GM12878 (cell line): ENCODE measurements at regions not wholly inside any gene's neighbourhood (a gene's known extent, or its start where the extent isn't known, plus 50 kb on each side); places are given as distances from the start of the nearest gene placed in this dataset.

Experiments used
- ATAC-seq: fragments of 200-7000 bp; cut with Tn5 transposase; 3 replicates; pipeline ENCODE4 v1.9.1; 2020; ENCODE audit warnings: mild to moderate bottlenecking, moderate library complexity
- BruUV-seq: library from RNA; stranded (reverse); fragments of 400-500 nt; replicated peaks from 2 replicates; lab custom pipeline; 2021; lab: Mats Ljungman, UMichigan
- CTCF ChIA-PET: fragments of 300-600 bp; sonication (Branson Sonifier 250); formaldehyde crosslinking; extraction: SDS; loops from one replicate; lab custom pipeline; 2021; ENCODE audit warnings: inconsistent platforms; lab: Yijun Ruan, JAX
- POLR2A ChIA-PET: fragments of 350-600 bp; formaldehyde crosslinking; extraction: SDS; loops from one replicate; lab custom pipeline; 2021; ENCODE audit warnings: inconsistent platforms; lab: Charles Lee
- RAD21 ChIA-PET: fragments of 300-600 bp; sonication (Branson Sonifier 250); formaldehyde crosslinking; loops from one replicate; lab custom pipeline; 2023; ENCODE audit warnings: antibody characterized with exemption; ENCODE audit not compliant: unreplicated experiment; lab: Charles Lee
- SMC1A ChIA-PET: fragments of 300-600 bp; sonication (Branson Sonifier 250); formaldehyde crosslinking; loops from one replicate; lab custom pipeline; 2023; ENCODE audit not compliant: unreplicated experiment, uncharacterized antibody; lab: Charles Lee
- DNase-seq: peaks from one replicate; pipeline ENCODE4 v3.0.0-alpha.2; 2011; ENCODE audit warnings: low read depth, low spot score
- FAIRE-seq: peaks from 3 replicates; lab custom pipeline; 2011; peaks lifted over from hg19 to GRCh38; lab: Jason Lieb, UNC
- H2AFZ ChIP-seq: 2 replicates; pipeline ENCODE4 v1.6.0; 2011; ENCODE audit warnings: low read depth, low read length, control low read depth; ENCODE audit not compliant: control insufficient read depth
- H3K27ac ChIP-seq: 2 replicates; pipeline ENCODE4 v1.5.1; 2011; ENCODE audit warnings: control low read depth; ENCODE audit not compliant: control insufficient read depth, insufficient read depth
- H3K27me3 ChIP-seq, 2 experiments: replicated peaks in 1 of 2; 2 replicates each; pipeline versions ENCODE4 v1.6.0 to v1.6.1; 2011; ENCODE audit warnings: low read length in 1 of 2; ENCODE audit not compliant: control insufficient read depth in 2 of 2, insufficient read depth in 2 of 2
- H3K36me3 ChIP-seq, 2 experiments: 2 replicates each; pipeline ENCODE4 v1.5.1; 2011; ENCODE audit warnings: low read length in 1 of 2; ENCODE audit not compliant: control insufficient read depth in 2 of 2, insufficient read depth in 2 of 2
- H3K4me1 ChIP-seq: 2 replicates; pipeline ENCODE4 v1.6.1; 2011; ENCODE audit warnings: mild to moderate bottlenecking, low read length, moderate library complexity, mixed read lengths; ENCODE audit not compliant: control insufficient read depth, insufficient read depth
- H3K4me2 ChIP-seq: 2 replicates; pipeline ENCODE4 v1.6.0; 2011; ENCODE audit warnings: control low read depth; ENCODE audit not compliant: control insufficient read depth, insufficient read depth
- H3K4me3 ChIP-seq: fragments of 200-600 bp; sonication (generic); 2 replicates; pipeline ENCODE4 v1.5.1; 2016
- H3K79me2 ChIP-seq: 2 replicates; pipeline ENCODE4 v1.6.0; 2011; ENCODE audit warnings: low read length; ENCODE audit not compliant: control insufficient read depth, insufficient read depth
- H3K9ac ChIP-seq: 2 replicates; pipeline ENCODE4 v1.8.0; 2011; ENCODE audit warnings: low read length, control low read depth, mixed read lengths; ENCODE audit not compliant: control insufficient read depth, insufficient read depth
- H3K9me3 ChIP-seq: replicated peaks from 3 replicates; pipeline ENCODE4 v1.5.1; 2011; ENCODE audit warnings: mild to moderate bottlenecking, low read length; ENCODE audit not compliant: control insufficient read depth, insufficient read depth
- H4K20me1 ChIP-seq: 2 replicates; pipeline ENCODE4 v1.6.0; 2011; ENCODE audit not compliant: control insufficient read depth, insufficient read depth
- ATF3 ChIP-seq: IDR thresholded peaks from 2 replicates; pipeline ENCODE4 v1.6.1; 2011; ENCODE audit warnings: low read depth, mild to moderate bottlenecking, low read length, moderate library complexity, borderline replicate concordance; ENCODE audit errors: extremely low read depth
- CREB1 ChIP-seq: IDR thresholded peaks from 2 replicates; pipeline ENCODE4 v1.6.1; 2012; ENCODE audit warnings: low read depth, mild to moderate bottlenecking, inconsistent platforms
- CREM ChIP-seq: IDR thresholded peaks from 2 replicates; pipeline ENCODE4 v1.6.1; 2014; ENCODE audit warnings: antibody characterized with exemption, low read depth
- FOS ChIP-seq: IDR thresholded peaks from 3 replicates; pipeline ENCODE4 v1.6.1; 2011; ENCODE audit warnings: borderline replicate concordance; ENCODE audit not compliant: insufficient read length; ENCODE audit errors: extremely low read depth
- HDGF ChIP-seq: fragments of 450-650 bp; IDR thresholded peaks from 2 replicates; pipeline ENCODE4 v1.6.1; 2016; ENCODE audit warnings: antibody characterized with exemption
- IKZF1 ChIP-seq: fragments of 450-650 bp; conservative IDR thresholded peaks from 2 replicates; pipeline ENCODE4 v1.6.1; 2017; ENCODE audit warnings: antibody characterized with exemption, mild to moderate bottlenecking
- JUND ChIP-seq: IDR thresholded peaks from 2 replicates; pipeline ENCODE4 v1.6.1; 2012; ENCODE audit warnings: low read depth, mild to moderate bottlenecking, low read length, improper control_type of control experiment, moderate library complexity
- MEF2B ChIP-seq: fragments of 450-650 bp; IDR thresholded peaks from 2 replicates; pipeline ENCODE4 v1.6.1; 2018; ENCODE audit warnings: mild to moderate bottlenecking, moderate library complexity; ENCODE audit not compliant: partially characterized antibody, poor library complexity, severe bottlenecking
- MXI1 ChIP-seq: fragments of 150-350 bp; IDR thresholded peaks from 2 replicates; pipeline ENCODE4 v1.6.1; 2011; ENCODE audit warnings: low read depth, mild to moderate bottlenecking, inconsistent platforms, low read length, improper control_type of control experiment
- RUNX3 ChIP-seq: IDR thresholded peaks from 2 replicates; pipeline ENCODE4 v1.6.1; 2012; ENCODE audit warnings: low read length, inconsistent platforms
- SMARCA5 ChIP-seq: fragments of 450-650 bp; IDR thresholded peaks from 2 replicates; pipeline ENCODE4 v1.6.1; 2017; ENCODE audit warnings: mild to moderate bottlenecking
- SRF ChIP-seq, 2 experiments: IDR thresholded peaks; 2 replicates each; pipeline ENCODE4 v1.6.1; 2011; ENCODE audit warnings: low read depth in 2 of 2, low read length in 2 of 2, mild to moderate bottlenecking in 1 of 2, moderate library complexity in 1 of 2
- STAT1 ChIP-seq: fragments of 450-650 bp; conservative IDR thresholded peaks from 2 replicates; pipeline ENCODE4 v1.6.1; 2014; ENCODE audit warnings: antibody characterized with exemption, mild to moderate bottlenecking
- WGBS: methylation state at CpG from one replicate; pipeline ENCODE4 v1.1.6; 2016; ENCODE audit warnings: low lambda C conversion rate; ENCODE audit not compliant: insufficient replicate concordance, insufficient coverage; ENCODE audit errors: missing lambda C conversion rate; 5-methylcytosine and 5-hydroxymethylcytosine counted together
- in situ Hi-C: fragments of 300-500 bp; cut with MboI; formaldehyde crosslinking; loops from 9 replicates; pipeline ENCODE4 v1.14.3; 2018; ENCODE audit warnings: mixed read lengths
- intact Hi-C: fragments of 100-400 bp; cut with micrococcal nuclease; formaldehyde crosslinking; loops from one replicate; pipeline ENCODE4 v1.14.2; 2022; ENCODE audit not compliant: unreplicated experiment
- TF ChIP-seq, protein P1 (sequence below): fragments of 450-650 bp; IDR thresholded peaks from 2 replicates; pipeline ENCODE4 v1.6.1; 2016; ENCODE audit warnings: mild to moderate bottlenecking, moderate library complexity, borderline replicate concordance
- TF ChIP-seq, protein P2 (sequence below): fragments of 450-650 bp; IDR thresholded peaks from 2 replicates; pipeline ENCODE4 v1.6.1; 2017; ENCODE audit warnings: low read depth, mild to moderate bottlenecking, moderate library complexity
- TF ChIP-seq, protein P3 (sequence below): fragments of 150-350 bp; IDR thresholded peaks from 2 replicates; pipeline ENCODE4 v1.6.1; 2014; ENCODE audit warnings: mild to moderate bottlenecking, low read depth, low read length

DNA sequence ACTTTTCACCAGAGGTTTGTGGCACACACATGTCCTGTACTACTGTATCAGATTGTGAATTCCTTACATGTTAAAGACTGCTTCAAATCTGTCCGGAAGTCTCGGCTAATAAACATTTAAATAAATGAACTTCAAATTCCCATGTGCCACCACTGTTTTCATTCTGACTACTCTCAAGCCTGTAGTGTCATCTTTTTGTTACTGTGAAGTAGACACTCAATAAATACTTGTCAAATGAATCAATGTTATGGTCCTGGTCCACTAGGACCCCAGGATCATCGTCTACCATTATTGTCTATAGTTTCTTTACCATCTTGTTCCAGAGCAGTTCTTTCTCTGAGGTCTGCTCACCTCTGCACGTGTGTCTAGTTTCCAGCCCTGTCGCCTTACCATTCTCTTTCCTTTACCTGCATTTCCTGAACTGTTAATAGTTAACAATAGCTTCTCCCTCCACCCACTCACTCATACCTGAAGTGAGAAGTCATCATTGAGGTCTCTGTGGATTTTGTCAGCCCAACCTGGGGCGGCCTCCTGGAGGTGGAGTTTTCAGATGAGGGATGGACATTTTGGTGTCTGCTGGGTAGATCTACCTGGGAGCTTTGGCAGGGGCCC is 333.0 kb downstream of the SEC14L1 start:
- Histone ChIP-seq H3K4me3 (no peak overlapping the region), H3K4me1 (peaks cover 63% of the 10 kb centered on the region), H3K27ac (peak overlapping the region; percentile 90), H3K9me3 (no peaks in the 10 kb centered on the region), H3K36me3 (peaks cover 25 to 35% of the 10 kb centered on the region in 2 experiments), H3K27me3 (no peaks in the 10 kb centered on the region), H3K4me2 (peak overlapping the region; percentile 85), H4K20me1 (peaks cover 3% of the 10 kb centered on the region), H3K79me2 (peaks cover 91% of the 10 kb centered on the region), H3K9ac (no peak overlapping the region), H2AFZ (no peak overlapping the region)
- FAIRE-seq (peak; percentile 85), ATAC-seq (peak; percentile 63), DNase-seq (no peak)
- intact Hi-C loops = loop anchor here (2.0 kb wide), 1 partner anchor 21 kb away; no protein-coding TSS in a partner anchor
- ChIA-PET RAD21 (interaction anchor here (1.2 to 5.7 kb wide), 18 partner anchors 8 to 148 kb away, joined by 3 to 74 read pairs (median 8); no protein-coding TSS in a partner anchor), POLR2A (interaction anchor here (1.3 to 5.8 kb wide), 10 partner anchors 8 to 151 kb away, joined by 3 to 47 read pairs (median 15); no protein-coding TSS in a partner anchor), SMC1A (interaction anchor here (0.8 to 5.7 kb wide), 13 partner anchors 8 to 152 kb away, joined by 3 to 96 read pairs (median 8); no protein-coding TSS in a partner anchor), CTCF (interaction anchor here (0.6 to 5.5 kb wide), 15 partner anchors 11 to 568 kb away, joined by 3 to 62 read pairs (median 7); no protein-coding TSS in a partner anchor)
- BruUV-seq = TSS peak; percentile 11
- in situ Hi-C loops = loop anchor here (25.0 kb wide), 1 partner anchor 1211 kb away; the partner anchor contains the start of gene UBALD2
- 6% methylated on average over 6 of the region's 6 CpGs for WGBS
- TF ChIP-seq HDGF (no peak), IKZF1 (peak; percentile 69), MXI1 (no peak), SRF (IDR thresholded peaks at IDR 0.05; ENCODE audit: low read depth in 2 of 2, low read length in 2 of 2) (no peak), SMARCA5 (no peak), FOS (no peak), MEF2B (peak; percentile 18), CREB1 (0 out of 2 replicates have a peak, but pooled peaks have one; percentile 30), ATF3 (no peak), STAT1 (no peak), JUND (peak; percentile 51; the same call in 1 of the 2 replicates), CREM (0 out of 2 replicates have a peak, but pooled peaks have one; percentile 25), RUNX3 (peak; percentile 45; the same call in 1 of the 2 replicates)
- TF ChIP-seq, protein P1, sequence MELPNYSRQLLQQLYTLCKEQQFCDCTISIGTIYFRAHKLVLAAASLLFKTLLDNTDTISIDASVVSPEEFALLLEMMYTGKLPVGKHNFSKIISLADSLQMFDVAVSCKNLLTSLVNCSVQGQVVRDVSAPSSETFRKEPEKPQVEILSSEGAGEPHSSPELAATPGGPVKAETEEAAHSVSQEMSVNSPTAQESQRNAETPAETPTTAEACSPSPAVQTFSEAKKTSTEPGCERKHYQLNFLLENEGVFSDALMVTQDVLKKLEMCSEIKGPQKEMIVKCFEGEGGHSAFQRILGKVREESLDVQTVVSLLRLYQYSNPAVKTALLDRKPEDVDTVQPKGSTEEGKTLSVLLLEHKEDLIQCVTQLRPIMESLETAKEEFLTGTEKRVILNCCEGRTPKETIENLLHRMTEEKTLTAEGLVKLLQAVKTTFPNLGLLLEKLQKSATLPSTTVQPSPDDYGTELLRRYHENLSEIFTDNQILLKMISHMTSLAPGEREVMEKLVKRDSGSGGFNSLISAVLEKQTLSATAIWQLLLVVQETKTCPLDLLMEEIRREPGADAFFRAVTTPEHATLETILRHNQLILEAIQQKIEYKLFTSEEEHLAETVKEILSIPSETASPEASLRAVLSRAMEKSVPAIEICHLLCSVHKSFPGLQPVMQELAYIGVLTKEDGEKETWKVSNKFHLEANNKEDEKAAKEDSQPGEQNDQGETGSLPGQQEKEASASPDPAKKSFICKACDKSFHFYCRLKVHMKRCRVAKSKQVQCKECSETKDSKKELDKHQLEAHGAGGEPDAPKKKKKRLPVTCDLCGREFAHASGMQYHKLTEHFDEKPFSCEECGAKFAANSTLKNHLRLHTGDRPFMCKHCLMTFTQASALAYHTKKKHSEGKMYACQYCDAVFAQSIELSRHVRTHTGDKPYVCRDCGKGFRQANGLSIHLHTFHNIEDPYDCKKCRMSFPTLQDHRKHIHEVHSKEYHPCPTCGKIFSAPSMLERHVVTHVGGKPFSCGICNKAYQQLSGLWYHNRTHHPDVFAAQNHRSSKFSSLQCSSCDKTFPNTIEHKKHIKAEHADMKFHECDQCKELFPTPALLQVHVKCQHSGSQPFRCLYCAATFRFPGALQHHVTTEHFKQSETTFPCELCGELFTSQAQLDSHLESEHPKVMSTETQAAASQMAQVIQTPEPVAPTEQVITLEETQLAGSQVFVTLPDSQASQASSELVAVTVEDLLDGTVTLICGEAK = no peak
- TF ChIP-seq, protein P2, sequence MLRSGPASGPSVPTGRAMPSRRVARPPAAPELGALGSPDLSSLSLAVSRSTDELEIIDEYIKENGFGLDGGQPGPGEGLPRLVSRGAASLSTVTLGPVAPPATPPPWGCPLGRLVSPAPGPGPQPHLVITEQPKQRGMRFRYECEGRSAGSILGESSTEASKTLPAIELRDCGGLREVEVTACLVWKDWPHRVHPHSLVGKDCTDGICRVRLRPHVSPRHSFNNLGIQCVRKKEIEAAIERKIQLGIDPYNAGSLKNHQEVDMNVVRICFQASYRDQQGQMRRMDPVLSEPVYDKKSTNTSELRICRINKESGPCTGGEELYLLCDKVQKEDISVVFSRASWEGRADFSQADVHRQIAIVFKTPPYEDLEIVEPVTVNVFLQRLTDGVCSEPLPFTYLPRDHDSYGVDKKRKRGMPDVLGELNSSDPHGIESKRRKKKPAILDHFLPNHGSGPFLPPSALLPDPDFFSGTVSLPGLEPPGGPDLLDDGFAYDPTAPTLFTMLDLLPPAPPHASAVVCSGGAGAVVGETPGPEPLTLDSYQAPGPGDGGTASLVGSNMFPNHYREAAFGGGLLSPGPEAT = no peak
- TF ChIP-seq, protein P3, sequence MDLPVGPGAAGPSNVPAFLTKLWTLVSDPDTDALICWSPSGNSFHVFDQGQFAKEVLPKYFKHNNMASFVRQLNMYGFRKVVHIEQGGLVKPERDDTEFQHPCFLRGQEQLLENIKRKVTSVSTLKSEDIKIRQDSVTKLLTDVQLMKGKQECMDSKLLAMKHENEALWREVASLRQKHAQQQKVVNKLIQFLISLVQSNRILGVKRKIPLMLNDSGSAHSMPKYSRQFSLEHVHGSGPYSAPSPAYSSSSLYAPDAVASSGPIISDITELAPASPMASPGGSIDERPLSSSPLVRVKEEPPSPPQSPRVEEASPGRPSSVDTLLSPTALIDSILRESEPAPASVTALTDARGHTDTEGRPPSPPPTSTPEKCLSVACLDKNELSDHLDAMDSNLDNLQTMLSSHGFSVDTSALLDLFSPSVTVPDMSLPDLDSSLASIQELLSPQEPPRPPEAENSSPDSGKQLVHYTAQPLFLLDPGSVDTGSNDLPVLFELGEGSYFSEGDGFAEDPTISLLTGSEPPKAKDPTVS = no peak
